ENCODE measurements at regions not wholly inside any gene's neighbourhood (a gene's known extent, or its start where the extent isn't known, plus 50 kb on each side); places are given as distances from the start of the nearest gene placed in this dataset.

DNA sequence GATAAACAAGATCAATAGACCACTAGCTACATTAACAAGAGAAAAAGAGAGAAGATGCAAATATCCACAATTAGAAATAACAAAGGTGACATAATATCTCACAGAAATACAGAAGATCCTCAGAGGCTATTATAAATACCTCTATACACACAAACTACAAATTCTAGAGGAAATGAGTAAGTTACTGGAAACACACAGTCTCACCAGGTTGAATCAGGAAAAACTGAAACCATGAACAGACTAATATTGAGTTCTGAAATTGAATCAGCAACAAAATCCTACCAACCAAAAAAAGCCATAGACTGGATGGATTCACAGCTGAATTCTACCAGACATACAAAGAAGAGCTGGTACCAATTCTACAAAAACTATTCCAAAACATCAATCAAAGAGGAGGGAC, 211.8 kb upstream of the CPEB2 start:
- intact Hi-C loops (cut with DNase I) = no loop called here
- TF ChIP-seq POLR2A (IDR thresholded peaks at IDR 0.05) (no peak), POLR2AphosphoS5 (IDR thresholded peaks at IDR 0.05; ENCODE audit: insufficient read depth in 1 of 2, low read depth in 1 of 2) (no peak), CTCF (IDR thresholded peaks at IDR 0.05) (no peak)
- Histone ChIP-seq H3K27ac (no peak overlapping the region), H3K4me3 (no peak overlapping the region), H3K4me1 (no peaks in the 10 kb centered on the region), H3K9me3 (peaks cover 4% of the 10 kb centered on the region), H3K36me3 (no peaks in the 10 kb centered on the region), H3K27me3 (no peaks in the 10 kb centered on the region)
- no peak for DNase-seq (ENCODE audit: extremely low spot score in 2 of 2)

DNA sequence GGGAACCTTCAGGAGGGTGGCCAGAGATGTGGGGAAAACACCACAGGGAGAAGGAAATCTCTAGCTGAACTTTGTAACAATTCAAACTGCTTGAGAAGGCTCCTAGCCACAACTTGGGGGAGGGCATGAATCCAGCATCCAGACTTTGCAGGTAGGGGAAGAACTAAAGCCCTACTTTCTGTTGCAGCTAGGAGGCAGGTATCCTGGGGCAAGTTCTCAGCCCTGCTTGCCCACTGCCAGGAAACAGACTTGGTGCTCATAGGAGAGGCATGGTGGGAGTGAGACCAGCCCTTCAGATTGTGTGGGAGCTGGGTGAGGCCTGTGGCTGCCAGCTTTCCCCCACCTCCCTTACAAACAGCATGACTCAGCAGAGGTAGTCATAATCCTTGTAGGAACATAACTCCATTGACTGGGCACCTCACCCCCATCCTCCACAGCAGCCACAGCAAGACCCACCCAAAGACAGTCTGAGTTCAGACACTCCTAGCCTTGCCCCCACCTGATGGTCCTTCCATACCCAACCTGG, 209.5 kb upstream of the CPEB2 start:
- DNase-seq (ENCODE audit: extremely low spot score in 2 of 2) = no peak
- no peak overlapping the region for H3K27ac ChIP-seq
- peaks cover 4% of the 10 kb centered on the region for H3K9me3 ChIP-seq
- intact Hi-C loops (cut with DNase I) = no loop called here
- TF ChIP-seq POLR2AphosphoS5 (IDR thresholded peaks at IDR 0.05; ENCODE audit: insufficient read depth in 1 of 2, low read depth in 1 of 2) (no peak), CTCF (IDR thresholded peaks at IDR 0.05) (no peak), POLR2A (IDR thresholded peaks at IDR 0.05) (no peak)
- no peaks in the 10 kb centered on the region for H3K27me3 ChIP-seq
- no peak overlapping the region for H3K4me3 ChIP-seq
- no peaks in the 10 kb centered on the region for H3K4me1 ChIP-seq
- H3K36me3 ChIP-seq = no peaks in the 10 kb centered on the region

DNA sequence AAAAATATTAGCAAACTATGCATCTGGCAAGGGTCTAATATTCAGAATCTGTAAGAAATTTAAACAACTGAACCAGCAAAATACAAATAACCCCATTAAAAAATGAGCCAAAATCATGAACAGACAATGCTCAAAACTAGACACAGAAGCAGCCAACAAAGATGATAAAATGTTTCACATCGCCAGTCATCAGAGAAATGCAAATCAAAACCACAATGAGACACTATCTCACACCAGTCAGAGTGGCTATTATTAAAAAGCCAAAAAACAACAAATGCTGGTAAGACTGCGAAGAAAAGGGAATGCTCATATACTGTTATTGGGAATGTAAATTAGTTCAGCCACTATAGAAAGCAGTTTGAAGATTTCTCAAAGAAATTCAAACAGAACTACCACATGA, 201.3 kb upstream of the CPEB2 start:
- no peaks in the 10 kb centered on the region for H3K9me3 ChIP-seq
- H3K27ac ChIP-seq = no peak overlapping the region
- no peak overlapping the region for H3K4me3 ChIP-seq
- H3K36me3 ChIP-seq = no peaks in the 10 kb centered on the region
- intact Hi-C loops (cut with DNase I) = no loop called here
- no peak for TF ChIP-seq POLR2A (IDR thresholded peaks at IDR 0.05)
- TF ChIP-seq CTCF (IDR thresholded peaks at IDR 0.05) = no peak
- TF ChIP-seq POLR2AphosphoS5 (IDR thresholded peaks at IDR 0.05; ENCODE audit: insufficient read depth in 1 of 2, low read depth in 1 of 2) = no peak
- H3K27me3 ChIP-seq = no peaks in the 10 kb centered on the region
- no peak for DNase-seq (ENCODE audit: extremely low spot score in 2 of 2)
- no peaks in the 10 kb centered on the region for H3K4me1 ChIP-seq

- no peak for DNase-seq (ENCODE audit: extremely low spot score in 2 of 2)
Observed at GRCh38 chr4:14802596-14802995, 199.7 kb upstream of the CPEB2 start.

More at GRCh38 chr4:14802596-14802995, 199.7 kb upstream of the CPEB2 start:
- intact Hi-C loops (cut with DNase I) = no loop called here
- Histone ChIP-seq H3K27me3 (no peaks in the 10 kb centered on the region), H3K4me1 (no peaks in the 10 kb centered on the region), H3K4me3 (no peak overlapping the region), H3K9me3 (no peaks in the 10 kb centered on the region), H3K36me3 (no peaks in the 10 kb centered on the region), H3K27ac (no peak overlapping the region)
- no peak for TF ChIP-seq POLR2A (IDR thresholded peaks at IDR 0.05)
- TF ChIP-seq POLR2AphosphoS5 (IDR thresholded peaks at IDR 0.05; ENCODE audit: insufficient read depth in 1 of 2, low read depth in 1 of 2) = no peak
- TF ChIP-seq CTCF (IDR thresholded peaks at IDR 0.05) = no peak

Data from vagina (tissue), 2 donors.